ENCODE measurements at regions not wholly inside any gene's neighbourhood (a gene's known extent, or its start where the extent isn't known, plus 50 kb on each side); places are given as distances from the start of the nearest gene placed in this dataset.

- H4K20me1 ChIP-seq (ENCODE audit: insufficient read depth, low read length), result no peaks in the 10 kb centered on the region
- ChIA-PET CTCF (ENCODE audit: low intra/inter-chr PET ratio, low total read pairs) (no interaction called here), POLR2A (no interaction called here)
- H3K27ac ChIP-seq (ENCODE audit: extremely low read length, insufficient read depth, low read length), result no peak overlapping the region
- DNase-seq (ENCODE audit: low spot score) (peak; percentile 41), FAIRE-seq (no peak), ATAC-seq (peak; percentile 49; the same call in 2 of the 3 replicates)
- 2% methylated on average over 16 of the region's 16 CpGs for WGBS (ENCODE audit: low lambda C conversion rate)
- peak overlapping the region; percentile 70 for H3K4me2 ChIP-seq (ENCODE audit: low read depth, low read length)
- peaks cover 0 to 8% of the 10 kb centered on the region in 2 experiments; a peak in 2 of 5 replicates for H3K27me3 ChIP-seq (ENCODE audit: control insufficient read depth in 1 of 2, insufficient read depth in 2 of 2, low read length in 2 of 2)
- peaks cover 18% of the 10 kb centered on the region for H3K4me1 ChIP-seq (ENCODE audit: insufficient read depth, low read length)
- no peaks in the 10 kb centered on the region for H3K36me3 ChIP-seq (replicated peaks in 1 of 2; ENCODE audit: control insufficient read depth in 1 of 2, insufficient read depth in 2 of 2, low read length in 2 of 2)
- in situ Hi-C loops (cut with HindIII; ENCODE audit: extremely low pct_ligation_motif_present, low pct_unique_long_range_greater_than_20kb) (no loop called here), intact Hi-C loops (cut with micrococcal nuclease; ENCODE audit: unreplicated experiment) (no loop called here)
- H2AFZ ChIP-seq (ENCODE audit: low read length), result peak overlapping the region; percentile 46
- H3K4me3 ChIP-seq (replicated peaks in 1 of 3; ENCODE audit: insufficient read depth in 1 of 3, low read depth in 2 of 3, low read length in 3 of 3), result peak overlapping the region in 2 of 3 experiments; percentile 12 to 34; a peak in 3 of 6 replicates
- BruUV-seq (replicated peaks), result no TSS peak
- H3K9me3 ChIP-seq (ENCODE audit: low read length), result no peaks in the 10 kb centered on the region
- no peaks in the 10 kb centered on the region for H3K79me2 ChIP-seq (ENCODE audit: insufficient read depth, low read length)
- no peak for TF ChIP-seq JUND (CRISPR knock-in tag; IDR thresholded peaks at IDR 0.05)
- TF ChIP-seq ZNF841 (CRISPR knock-in tag; IDR thresholded peaks at IDR 0.05; ENCODE audit: borderline replicate concordance), result no peak
- TF ChIP-seq DMAP1 (CRISPR knock-in tag; IDR thresholded peaks at IDR 0.05), result no peak
- H3K9ac ChIP-seq (ENCODE audit: insufficient read depth, low read depth, low read length), result peak overlapping the region; percentile 43; the same call in 1 of the 2 replicates
Observed at GRCh38 chr21:41641821-41642701, 124.8 kb downstream of the RIPK4 start.

GRCh38 chr21:41641510-41641815, 125.4 kb downstream of the RIPK4 start:
- FAIRE-seq (no peak), DNase-seq (ENCODE audit: low spot score) (no peak), ATAC-seq (no peak)
- Histone ChIP-seq H3K36me3 (replicated peaks in 1 of 2; ENCODE audit: control insufficient read depth in 1 of 2, insufficient read depth in 2 of 2, low read length in 2 of 2) (no peaks in the 10 kb centered on the region), H3K4me1 (ENCODE audit: insufficient read depth, low read length) (peaks cover 18% of the 10 kb centered on the region), H4K20me1 (ENCODE audit: insufficient read depth, low read length) (no peaks in the 10 kb centered on the region), H3K27ac (ENCODE audit: extremely low read length, insufficient read depth, low read length) (no peak overlapping the region), H3K4me2 (ENCODE audit: low read depth, low read length) (peak overlapping the region; percentile 70), H2AFZ (ENCODE audit: low read length) (no peak overlapping the region), H3K79me2 (ENCODE audit: insufficient read depth, low read length) (no peaks in the 10 kb centered on the region), H3K9ac (ENCODE audit: insufficient read depth, low read depth, low read length) (no peak overlapping the region), H3K4me3 (replicated peaks in 1 of 3; ENCODE audit: insufficient read depth in 1 of 3, low read depth in 2 of 3, low read length in 3 of 3) (no peak overlapping the region), H3K27me3 (ENCODE audit: control insufficient read depth in 1 of 2, insufficient read depth in 2 of 2, low read length in 2 of 2) (peaks cover 0 to 8% of the 10 kb centered on the region in 2 experiments; a peak in 2 of 5 replicates), H3K9me3 (ENCODE audit: low read length) (no peaks in the 10 kb centered on the region)
- in situ Hi-C loops (cut with HindIII; ENCODE audit: extremely low pct_ligation_motif_present, low pct_unique_long_range_greater_than_20kb) (no loop called here), intact Hi-C loops (cut with micrococcal nuclease; ENCODE audit: unreplicated experiment) (no loop called here)
- WGBS (ENCODE audit: low lambda C conversion rate), result 40% methylated on average over 3 of the region's 3 CpGs
- CTCF ChIA-PET (ENCODE audit: low intra/inter-chr PET ratio, low total read pairs), result no interaction called here
- TF ChIP-seq CREM (IDR thresholded peaks at IDR 0.05) (no peak), CREM (CRISPR knock-in tag; IDR thresholded peaks at IDR 0.05) (no peak), ZNF552 (CRISPR knock-in tag; IDR thresholded peaks at IDR 0.05; ENCODE audit: borderline replicate concordance) (no peak), ETS1 (CRISPR knock-in tag; IDR thresholded peaks at IDR 0.05) (no peak), ARNT (IDR thresholded peaks at IDR 0.05) (no peak), NR2F2 (IDR thresholded peaks at IDR 0.05; ENCODE audit: borderline replicate concordance, low read depth) (no peak), SRSF1 (optimal IDR thresholded peaks at IDR 0.05; ENCODE audit: low read depth, low read length) (no peak), ZNF556 (CRISPR knock-in tag; IDR thresholded peaks at IDR 0.05; ENCODE audit: borderline replicate concordance) (no peak), THAP11 (CRISPR knock-in tag; IDR thresholded peaks at IDR 0.05) (no peak), THAP7 (CRISPR knock-in tag; IDR thresholded peaks at IDR 0.05) (no peak), MAFF (IDR thresholded peaks at IDR 0.05; ENCODE audit: low read depth, low read length) (no peak), HHEX (CRISPR knock-in tag; IDR thresholded peaks at IDR 0.05) (no peak)
- no TSS peak for BruUV-seq (replicated peaks)
- POLR2A ChIA-PET, result no interaction called here

All from HepG2 (cell line).